ENCODE measurements at regions not wholly inside any gene's neighbourhood (a gene's known extent, or its start where the extent isn't known, plus 50 kb on each side); places are given as distances from the start of the nearest gene placed in this dataset.

GRCh38 chr1:232339073-232339472, 290.9 kb downstream of the SIPA1L2 start:
- TF ChIP-seq CTCF (IDR thresholded peaks at IDR 0.05; ENCODE audit: extremely low read depth in 1 of 2, insufficient read depth in 1 of 2, low read depth in 1 of 2, low read length in 2 of 2) (no peak), POLR2AphosphoS5 (IDR thresholded peaks at IDR 0.05; ENCODE audit: insufficient read depth, low read depth, low read length) (no peak), POLR2A (IDR thresholded peaks at IDR 0.05; ENCODE audit: low read depth, low read length) (no peak)

Data from endothelial cell of umbilical vein (primary cell).